ENCODE measurements at regions not wholly inside any gene's neighbourhood (a gene's known extent, or its start where the extent isn't known, plus 50 kb on each side); places are given as distances from the start of the nearest gene placed in this dataset.

- Histone ChIP-seq H3K4me1 (replicated peaks in 1 of 4; ENCODE audit: control insufficient read depth in 3 of 4, insufficient read depth in 4 of 4, low read length in 3 of 4) (no peaks in the 10 kb centered on the region), H2BK15ac (ENCODE audit: low read length) (no peak overlapping the region), H2AK5ac (ENCODE audit: low read depth, low read length) (no peak overlapping the region), H4K91ac (replicated peaks; ENCODE audit: insufficient read length, low read length) (no peak overlapping the region), H4K8ac (ENCODE audit: extremely low read depth, insufficient read depth, low read length) (no peak overlapping the region), H3K56ac (replicated peaks; ENCODE audit: insufficient read length, low read depth, low read length) (no peak overlapping the region), H3K4me3 (ENCODE audit: extremely low read depth in 1 of 4, insufficient read depth in 2 of 4, low read depth in 3 of 4, low read length in 4 of 4) (no peak overlapping the region), H4K5ac (ENCODE audit: insufficient read length, low read depth, low read length) (no peak overlapping the region), H4K20me1 (replicated peaks in 1 of 2; ENCODE audit: control insufficient read depth in 1 of 2, insufficient read depth in 2 of 2, low read length in 2 of 2) (no peaks in the 10 kb centered on the region), H2BK5ac (ENCODE audit: low read depth, low read length) (no peak overlapping the region), H3K27ac (ENCODE audit: low read depth, low read length) (no peak overlapping the region), H3K14ac (ENCODE audit: insufficient read length) (no peak overlapping the region), H3K27me3 (replicated peaks in 1 of 4; ENCODE audit: control insufficient read depth in 3 of 4, extremely low read depth in 1 of 4, insufficient read depth in 3 of 4, low read length in 3 of 4) (no peaks in the 10 kb centered on the region), H3K9me3 (ENCODE audit: insufficient read depth in 2 of 2, low read depth in 1 of 2, low read length in 1 of 2) (no peaks in the 10 kb centered on the region), H3K18ac (ENCODE audit: extremely low read depth, low read length) (no peak overlapping the region), H3K23me2 (ENCODE audit: low read depth, low read length) (no peaks in the 10 kb centered on the region), H2BK20ac (ENCODE audit: low read length) (no peak overlapping the region), H2BK120ac (replicated peaks; ENCODE audit: low read depth, low read length) (no peak overlapping the region), H3K4ac (replicated peaks; ENCODE audit: insufficient read length, low read depth, low read length) (no peak overlapping the region), H3K9ac (replicated peaks in 1 of 4; ENCODE audit: extremely low read depth in 1 of 4, low read depth in 3 of 4, low read length in 3 of 4) (no peak overlapping the region), H3K4me2 (ENCODE audit: insufficient read depth in 1 of 2, low read depth in 2 of 2, low read length in 2 of 2) (no peak overlapping the region), H3K79me2 (ENCODE audit: control insufficient read depth in 1 of 2, insufficient read depth in 2 of 2, low read length in 2 of 2) (no peaks in the 10 kb centered on the region), H2BK12ac (ENCODE audit: low read depth, low read length) (no peak overlapping the region), H3K23ac (ENCODE audit: insufficient read length) (no peak overlapping the region), H3K36me3 (ENCODE audit: control insufficient read depth in 2 of 4, insufficient read depth in 4 of 4, low read length in 3 of 4) (no peaks in the 10 kb centered on the region), H2AFZ (ENCODE audit: low read length) (no peak overlapping the region), H3K79me1 (ENCODE audit: low read depth, low read length) (no peaks in the 10 kb centered on the region)
- POLR2A ChIA-PET (ENCODE audit: partially characterized antibody), result no interaction called here
- WGBS, 2 experiments (ENCODE audit: extremely low coverage in 1 of 2, insufficient coverage in 1 of 2, insufficient read length in 1 of 2, insufficient replicate concordance in 2 of 2, low coverage in 1 of 2, low lambda C conversion rate in 2 of 2, missing lambda C conversion rate in 1 of 2), result 80% methylated on average over 2 of the region's 2 CpGs; no CpG with 5 or more reads in 1 of the 2 experiments
- FAIRE-seq (no peak), DNase-seq (ENCODE audit: low read depth in 1 of 2, low spot score in 2 of 2) (no peak)
- CTCF ChIA-PET (ENCODE audit: partially characterized antibody), result interaction anchor here (0.6 kb wide), 1 partner anchor 73 kb away, joined by 3 read pairs; no protein-coding TSS in a partner anchor
- no peak for TF ChIP-seq SAP30 (IDR thresholded peaks at IDR 0.05; ENCODE audit: insufficient read depth, insufficient replicate concordance, low read length)
- no peak for TF ChIP-seq CBX5 (IDR thresholded peaks at IDR 0.05; ENCODE audit: low read depth, low read length)
- no peak for TF ChIP-seq CBX8 (IDR thresholded peaks at IDR 0.05; ENCODE audit: borderline replicate concordance, low read depth, low read length)
- TF ChIP-seq TBP (IDR thresholded peaks at IDR 0.05; ENCODE audit: low read depth, low read length), result no peak
- TF ChIP-seq YY1 (IDR thresholded peaks at IDR 0.05; ENCODE audit: low read depth, low read length), result no peak
- no peak for TF ChIP-seq SP4 (IDR thresholded peaks at IDR 0.05; ENCODE audit: low read length)
- no peak for TF ChIP-seq POLR2AphosphoS5 (IDR thresholded peaks at IDR 0.05; ENCODE audit: low read depth, low read length)
- TF ChIP-seq JUND (IDR thresholded peaks at IDR 0.05; ENCODE audit: low read length), result no peak
These were observed 192.8 kb upstream of the THBS1 start for GRCh38 chr15:39388118-39388517.
